ENCODE measurements at regions not wholly inside any gene's neighbourhood (a gene's known extent, or its start where the extent isn't known, plus 50 kb on each side); places are given as distances from the start of the nearest gene placed in this dataset.
"Not testable (repeated sequence)": the region's sequence is repeated elsewhere in the genome, so short reads cannot be mapped to it uniquely, and the experiment has no call there.

DNA sequence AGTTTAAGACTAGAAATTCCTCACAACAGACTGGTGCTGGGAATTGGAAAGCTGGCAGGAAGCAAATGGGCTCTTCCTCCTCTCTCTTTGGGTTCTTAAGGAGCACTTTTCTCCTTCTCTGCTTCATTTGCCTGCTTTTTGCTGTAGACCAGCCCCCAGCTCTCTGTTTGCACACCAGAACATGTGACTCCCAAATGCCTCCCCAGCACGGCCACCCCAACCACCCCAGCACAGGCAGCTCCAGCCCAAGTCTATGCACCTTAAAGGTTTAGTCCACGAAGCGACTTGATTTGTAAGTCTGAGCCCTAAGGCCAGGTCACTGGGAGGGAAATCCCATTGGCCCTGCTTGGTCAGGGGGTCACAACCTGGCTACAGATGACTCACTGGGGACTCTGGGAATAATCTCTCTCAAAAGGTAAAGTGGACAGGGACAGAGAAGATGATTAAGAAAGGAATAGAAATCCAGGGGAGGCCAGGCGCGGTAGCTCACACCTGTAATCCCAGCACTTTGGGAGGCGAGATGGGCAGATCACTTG lies 377.8 kb upstream of the PROK2 start:
- Histone ChIP-seq H3K36me3 (ENCODE audit: control insufficient read depth, insufficient read depth, low read length) (no peaks in the 10 kb centered on the region), H3K27ac (ENCODE audit: low read length) (no peak overlapping the region), H3K27me3 (ENCODE audit: control insufficient read depth, insufficient read depth, low read length) (no peaks in the 10 kb centered on the region), H3K4me1 (ENCODE audit: control insufficient read depth, insufficient read depth, low read length) (no peaks in the 10 kb centered on the region), H3K4me3 (ENCODE audit: low read depth in 2 of 2, low read length in 2 of 2) (no peak overlapping the region), H3K9me3 (ENCODE audit: control insufficient read depth, insufficient read depth, low read depth, low read length) (no peaks in the 10 kb centered on the region)
- BruUV-seq (replicated peaks), result no TSS peak
- no peak for DNase-seq (ENCODE audit: low read depth, low spot score)
- POLR2A ChIA-PET, result no interaction called here
- TF ChIP-seq, protein P1, sequence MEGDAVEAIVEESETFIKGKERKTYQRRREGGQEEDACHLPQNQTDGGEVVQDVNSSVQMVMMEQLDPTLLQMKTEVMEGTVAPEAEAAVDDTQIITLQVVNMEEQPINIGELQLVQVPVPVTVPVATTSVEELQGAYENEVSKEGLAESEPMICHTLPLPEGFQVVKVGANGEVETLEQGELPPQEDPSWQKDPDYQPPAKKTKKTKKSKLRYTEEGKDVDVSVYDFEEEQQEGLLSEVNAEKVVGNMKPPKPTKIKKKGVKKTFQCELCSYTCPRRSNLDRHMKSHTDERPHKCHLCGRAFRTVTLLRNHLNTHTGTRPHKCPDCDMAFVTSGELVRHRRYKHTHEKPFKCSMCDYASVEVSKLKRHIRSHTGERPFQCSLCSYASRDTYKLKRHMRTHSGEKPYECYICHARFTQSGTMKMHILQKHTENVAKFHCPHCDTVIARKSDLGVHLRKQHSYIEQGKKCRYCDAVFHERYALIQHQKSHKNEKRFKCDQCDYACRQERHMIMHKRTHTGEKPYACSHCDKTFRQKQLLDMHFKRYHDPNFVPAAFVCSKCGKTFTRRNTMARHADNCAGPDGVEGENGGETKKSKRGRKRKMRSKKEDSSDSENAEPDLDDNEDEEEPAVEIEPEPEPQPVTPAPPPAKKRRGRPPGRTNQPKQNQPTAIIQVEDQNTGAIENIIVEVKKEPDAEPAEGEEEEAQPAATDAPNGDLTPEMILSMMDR (IDR thresholded peaks at IDR 0.05), result no peak
- TF ChIP-seq TCF7L2 (IDR thresholded peaks at IDR 0.05; ENCODE audit: low read depth, low read length) (no peak), POLR2AphosphoS5 (IDR thresholded peaks at IDR 0.05; ENCODE audit: low read depth, low read length) (no peak), REST (IDR thresholded peaks at IDR 0.05; ENCODE audit: insufficient read depth in 1 of 2, low read depth in 2 of 2, low read length in 1 of 2) (no peak), SIN3A (IDR thresholded peaks at IDR 0.05; ENCODE audit: borderline replicate concordance, insufficient read depth, low read depth, low read length) (no peak)
- no peak for ATAC-seq
- CTCF ChIA-PET, result no interaction called here
- in situ Hi-C loops (cut with HindIII; ENCODE audit: low pct_unique_long_range_greater_than_20kb, low sequenced_read_pairs), result no loop called here
- intact Hi-C loops (cut with micrococcal nuclease; ENCODE audit: unreplicated experiment), result no loop called here

DNA sequence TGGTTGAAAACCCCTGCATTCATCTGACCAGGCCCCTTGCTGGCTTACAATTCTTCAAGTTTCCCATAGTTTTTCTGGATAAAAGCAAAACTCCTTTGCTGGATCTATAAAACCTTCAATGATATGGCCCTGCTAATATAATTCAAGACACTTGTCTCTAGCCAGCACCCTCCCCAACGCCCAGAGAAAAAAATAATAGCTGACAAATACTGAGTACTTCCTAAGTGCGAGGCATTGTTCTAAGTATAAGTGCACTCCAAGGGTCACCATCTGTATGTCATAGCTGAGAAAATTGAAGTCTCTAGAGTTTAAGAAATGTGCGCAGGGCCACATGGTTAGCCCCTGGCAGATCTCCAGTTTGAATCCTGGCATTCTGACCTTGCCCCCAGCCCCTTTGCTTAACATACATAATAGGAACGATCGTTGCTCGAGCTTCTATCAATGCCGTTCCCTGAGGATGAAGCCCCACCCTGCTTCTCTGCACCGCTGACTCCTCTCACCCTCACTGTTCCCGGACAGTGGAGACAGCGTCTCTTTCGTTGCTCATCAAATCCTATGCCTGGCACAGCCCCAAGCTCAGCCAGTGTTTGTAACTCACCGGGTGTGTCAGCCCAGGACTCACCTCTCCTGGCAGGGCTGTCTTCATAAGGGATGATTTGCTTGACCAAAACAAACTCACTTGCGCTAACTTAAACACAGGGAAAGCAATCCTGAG lies 377.1 kb upstream of the PROK2 start:
- ChIA-PET CTCF (no interaction called here), POLR2A (no interaction called here)
- intact Hi-C loops (cut with micrococcal nuclease; ENCODE audit: unreplicated experiment) (no loop called here), in situ Hi-C loops (cut with HindIII; ENCODE audit: low pct_unique_long_range_greater_than_20kb, low sequenced_read_pairs) (no loop called here)
- no peaks in the 10 kb centered on the region for H3K27me3 ChIP-seq (ENCODE audit: control insufficient read depth, insufficient read depth, low read length)
- no peaks in the 10 kb centered on the region for H3K9me3 ChIP-seq (ENCODE audit: control insufficient read depth, insufficient read depth, low read depth, low read length)
- no peak overlapping the region for H3K4me3 ChIP-seq (ENCODE audit: low read depth in 2 of 2, low read length in 2 of 2)
- TF ChIP-seq SIN3A (IDR thresholded peaks at IDR 0.05; ENCODE audit: borderline replicate concordance, insufficient read depth, low read depth, low read length) (no peak), REST (IDR thresholded peaks at IDR 0.05; ENCODE audit: insufficient read depth in 1 of 2, low read depth in 2 of 2, low read length in 1 of 2) (no peak), TCF7L2 (IDR thresholded peaks at IDR 0.05; ENCODE audit: low read depth, low read length) (no peak), POLR2AphosphoS5 (IDR thresholded peaks at IDR 0.05; ENCODE audit: low read depth, low read length) (no peak)
- TF ChIP-seq, protein P1 (IDR thresholded peaks at IDR 0.05), result no peak
- H3K36me3 ChIP-seq (ENCODE audit: control insufficient read depth, insufficient read depth, low read length), result no peaks in the 10 kb centered on the region
- no TSS peak for BruUV-seq (replicated peaks)
- ATAC-seq (no peak), DNase-seq (ENCODE audit: low read depth, low spot score) (no peak)
- no peak overlapping the region for H3K27ac ChIP-seq (ENCODE audit: low read length)
- no peaks in the 10 kb centered on the region for H3K4me1 ChIP-seq (ENCODE audit: control insufficient read depth, insufficient read depth, low read length)

- H3K27me3 ChIP-seq (ENCODE audit: control insufficient read depth, insufficient read depth, low read length); BruUV-seq (replicated peaks); H3K27ac ChIP-seq (ENCODE audit: low read length); H3K36me3 ChIP-seq (ENCODE audit: control insufficient read depth, insufficient read depth, low read length); H3K9me3 ChIP-seq (ENCODE audit: control insufficient read depth, insufficient read depth, low read depth, low read length); ATAC-seq; in situ Hi-C loops (cut with HindIII; ENCODE audit: low pct_unique_long_range_greater_than_20kb, low sequenced_read_pairs); H3K4me1 ChIP-seq (ENCODE audit: control insufficient read depth, insufficient read depth, low read length); CTCF ChIA-PET; H3K4me3 ChIP-seq (ENCODE audit: low read depth in 2 of 2, low read length in 2 of 2); intact Hi-C loops (cut with micrococcal nuclease; ENCODE audit: unreplicated experiment); DNase-seq (ENCODE audit: low read depth, low spot score); POLR2A ChIA-PET: not testable (repeated sequence)
Measured at GRCh38 chr3:72161285-72161684, 376.3 kb upstream of the PROK2 start.
